Ovary (tissue), 7 donors: ENCODE measurements at regions not wholly inside any gene's neighbourhood (a gene's known extent, or its start where the extent isn't known, plus 50 kb on each side); places are given as distances from the start of the nearest gene placed in this dataset.

Source experiments
- DNase-seq, 5 donors: peaks; one replicate each; pipeline ENCODE4 v3.0.0-alpha.2; 2019 to 2020
- H3K27ac ChIP-seq, 2 donors: fragments of 200-600 bp; one replicate each; pipeline versions ENCODE4 v1.5.1 to v1.8.0; 2019 to 2022
- H3K27me3 ChIP-seq: fragments of 200-600 bp; one replicate; pipeline ENCODE4 v1.8.0; 2022
- H3K36me3 ChIP-seq: fragments of 200-600 bp; sonication (generic); one replicate; pipeline ENCODE4 v1.5.1; 2019
- H3K4me1 ChIP-seq: one replicate; pipeline ENCODE4 v1.8.1; 2013; ENCODE audit warnings: mild to moderate bottlenecking, moderate library complexity; ENCODE audit not compliant: insufficient read depth
- H3K4me3 ChIP-seq: fragments of 200-600 bp; sonication (generic); one replicate; pipeline ENCODE4 v1.5.1; 2017
- H3K9me3 ChIP-seq, 2 donors: fragments of 200-600 bp in 1 of 2; sonication (generic) in 1 of 2; one replicate each; pipeline versions ENCODE4 v1.5.1 to v1.8.1; 2013 to 2019; ENCODE audit warnings: mild to moderate bottlenecking in 1 of 2, moderate library complexity in 1 of 2
- CTCF ChIP-seq, 3 donors: fragments of 450-650 bp in 2 of 3; fragments of 200-600 bp in 1 of 3; IDR thresholded peaks; one replicate each; pipeline versions ENCODE4 v1.5.1 to v1.8.0; 2016 to 2022; ENCODE audit warnings: antibody characterized with exemption in 3 of 3, mild to moderate bottlenecking in 1 of 3
- EP300 ChIP-seq: sonication (generic); formaldehyde crosslinking; IDR thresholded peaks from one replicate; pipeline ENCODE4 v1.6.1; 2017; ENCODE audit warnings: antibody characterized with exemption
- POLR2A ChIP-seq: fragments of 450-650 bp; IDR thresholded peaks from one replicate; pipeline ENCODE4 v1.6.1; 2017; ENCODE audit warnings: antibody characterized with exemption, mild to moderate bottlenecking, moderate library complexity
- WGBS, 3 donors: extraction: QIAGEN DNeasy Blood & Tissue Kit in 1 of 3; methylation state at CpG; one replicate each; pipeline versions ENCODE4 v1.1.5 to v1.1.7; 2013 to 2017; 5-methylcytosine and 5-hydroxymethylcytosine counted together
- intact Hi-C, 4 donors: fragments of 100-400 bp; cut with DNase I; formaldehyde crosslinking; loops; one replicate each; pipeline versions ENCODE4 v1.11.0 to v1.15.1; 2022 to 2023
- donor health status: DM: no; HTN: no; CAD: no; lungs with moderate emphysema.
- donor health status: DM: no; HTN: no; CAD: no.
- donor health status: Bipolar disorder and iron deficiency.
- donor health status: DM: no; HTN: no; CAD: no.
- donor health status: DM: yes; HTN: yes; CAD: no.

- WGBS, 3 donors = 44 to 51% (median 45%) methylated on average over 6 of the region's 6 CpGs
- Histone ChIP-seq H3K36me3 (no peaks in the 10 kb centered on the region), H3K4me1 (peaks cover 8% of the 10 kb centered on the region), H3K9me3 (no peaks in the 10 kb centered on the region), H3K27ac (no peak overlapping the region), H3K4me3 (no peak overlapping the region), H3K27me3 (no peaks in the 10 kb centered on the region)
- TF ChIP-seq EP300 = no peak
- no peak for TF ChIP-seq CTCF (IDR thresholded peaks at IDR 0.05)
- TF ChIP-seq POLR2A = no peak
- DNase-seq = no peak
- intact Hi-C loops = no loop called here
These were observed 90.7 kb downstream of the MAT2B start for GRCh38 chr5:163595932-163596607.

GRCh38 chr5:163596608-163597315, 91.3 kb downstream of the MAT2B start:
- Histone ChIP-seq H3K4me3 (no peak overlapping the region), H3K27me3 (no peaks in the 10 kb centered on the region), H3K27ac (no peak overlapping the region), H3K36me3 (no peaks in the 10 kb centered on the region), H3K4me1 (peaks cover 8% of the 10 kb centered on the region), H3K9me3 (no peaks in the 10 kb centered on the region)
- WGBS, 3 donors = 35 to 52% (median 39%) methylated on average over 5 of the region's 5 CpGs
- intact Hi-C loops = no loop called here
- DNase-seq = no peak
- no peak for TF ChIP-seq EP300
- no peak for TF ChIP-seq CTCF (IDR thresholded peaks at IDR 0.05)
- no peak for TF ChIP-seq POLR2A

GRCh38 chr5:163604013-163604412, 98.6 kb downstream of the MAT2B start:
- intact Hi-C loops = no loop called here
- H3K36me3 ChIP-seq = no peaks in the 10 kb centered on the region
- H3K4me3 ChIP-seq = no peak overlapping the region
- DNase-seq = no peak
- no peaks in the 10 kb centered on the region for H3K4me1 ChIP-seq
- 41 to 69% (median 54%) methylated on average over 4 of the region's 4 CpGs for WGBS, 3 donors
- TF ChIP-seq CTCF (IDR thresholded peaks at IDR 0.05) = no peak
- no peak for TF ChIP-seq EP300
- H3K27me3 ChIP-seq = no peaks in the 10 kb centered on the region
- H3K27ac ChIP-seq = no peak overlapping the region
- H3K9me3 ChIP-seq = no peaks in the 10 kb centered on the region

GRCh38 chr5:163607256-163607655, 101.8 kb downstream of the MAT2B start:
- no peaks in the 10 kb centered on the region for H3K36me3 ChIP-seq
- intact Hi-C loops = no loop called here
- no peak overlapping the region for H3K27ac ChIP-seq
- no peak overlapping the region for H3K4me3 ChIP-seq
- 86 to 90% (median 88%) methylated on average over 4 of the region's 4 CpGs for WGBS, 3 donors
- H3K27me3 ChIP-seq = no peaks in the 10 kb centered on the region
- peaks cover under 1% of the 10 kb centered on the region for H3K4me1 ChIP-seq
- DNase-seq = no peak
- no peak for TF ChIP-seq CTCF (IDR thresholded peaks at IDR 0.05)
- H3K9me3 ChIP-seq = no peaks in the 10 kb centered on the region
